OCI-LY1 (cell line): ENCODE measurements at regions not wholly inside any gene's neighbourhood (a gene's known extent, or its start where the extent isn't known, plus 50 kb on each side); places are given as distances from the start of the nearest gene placed in this dataset.

Experiments used
- H2AFZ ChIP-seq: fragments of 200-600 bp; sonication (generic), shearing (Covaris generic); 2 replicates; pipeline ENCODE4 v1.6.0; 2014; ENCODE audit warnings: antibody characterized with exemption, mild to moderate bottlenecking, low read length
- H3F3A ChIP-seq: fragments of 200-600 bp; sonication (generic), shearing (Covaris generic); 2 replicates; pipeline ENCODE4 v1.6.0; 2014; ENCODE audit warnings: mild to moderate bottlenecking, antibody characterized with exemption, low read length, moderate library complexity; ENCODE audit not compliant: insufficient read depth
- H3K27ac ChIP-seq: fragments of 200-600 bp; sonication (generic); 2 replicates; pipeline ENCODE4 v1.5.1; 2014; ENCODE audit warnings: low read length, mixed run types, mild to moderate bottlenecking, low read depth; ENCODE audit not compliant: poor library complexity, severe bottlenecking
- H3K27me3 ChIP-seq: fragments of 200-600 bp; sonication (generic); 2 replicates; pipeline ENCODE4 v1.6.0; 2014; ENCODE audit warnings: antibody characterized with exemption, mild to moderate bottlenecking, low read length, moderate library complexity; ENCODE audit not compliant: insufficient read depth
- H3K36me3 ChIP-seq: fragments of 200-600 bp; sonication (generic); 2 replicates; pipeline ENCODE4 v1.6.1; 2014; ENCODE audit warnings: mild to moderate bottlenecking, antibody characterized with exemption, low read length, moderate library complexity, mixed read lengths; ENCODE audit not compliant: insufficient read depth
- H3K4me1 ChIP-seq: fragments of 200-600 bp; sonication (generic); 2 replicates; pipeline ENCODE4 v1.5.1; 2014; ENCODE audit warnings: mild to moderate bottlenecking, low read length, moderate library complexity; ENCODE audit not compliant: insufficient read depth, severe bottlenecking
- H3K4me2 ChIP-seq: fragments of 200-600 bp; sonication (generic), shearing (Covaris generic); 2 replicates; pipeline ENCODE4 v1.6.1; 2014; ENCODE audit warnings: low read length
- H3K4me3 ChIP-seq: fragments of 200-600 bp; sonication (generic); 2 replicates; pipeline ENCODE4 v1.5.1; 2014; ENCODE audit warnings: low read length, low read depth, mild to moderate bottlenecking, mixed read lengths; ENCODE audit not compliant: poor library complexity, severe bottlenecking
- H3K79me2 ChIP-seq: fragments of 200-600 bp; shearing (Covaris generic); 2 replicates; pipeline ENCODE4 v1.6.1; 2016; ENCODE audit warnings: mixed run types, low read length, mixed read lengths; ENCODE audit not compliant: insufficient read depth
- H3K9ac ChIP-seq: fragments of 200-600 bp; sonication (generic), shearing (Covaris generic); 2 replicates; pipeline ENCODE4 v1.6.1; 2014; ENCODE audit warnings: mild to moderate bottlenecking, low read length, mixed read lengths
- H3K9me2 ChIP-seq: fragments of 200-600 bp; sonication (generic), shearing (Covaris generic); 2 replicates; pipeline ENCODE4 v1.6.1; 2014; ENCODE audit warnings: low read depth, mild to moderate bottlenecking, low read length, mixed read lengths
- H3K9me3 ChIP-seq: fragments of 200-600 bp; shearing (Covaris generic); 2 replicates; pipeline ENCODE4 v1.6.1; 2014; ENCODE audit warnings: low read length, mixed read lengths
- H4K20me1 ChIP-seq: fragments of 200-600 bp; sonication (generic), shearing (Covaris generic); 2 replicates; pipeline ENCODE4 v1.6.0; 2016; ENCODE audit warnings: mild to moderate bottlenecking, low read length; ENCODE audit not compliant: insufficient read depth
- CTCF ChIP-seq: fragments of 200-600 bp; sonication (generic), shearing (Covaris generic); IDR thresholded peaks from 2 replicates; pipeline ENCODE4 v1.5.1; 2017; ENCODE audit warnings: mild to moderate bottlenecking, antibody characterized with exemption, low read length, moderate library complexity, mixed read lengths
- EZH2 ChIP-seq: fragments of 200-600 bp; sonication (generic), shearing (Covaris generic); IDR thresholded peaks from 2 replicates; pipeline ENCODE4 v1.8.0; 2017; ENCODE audit warnings: borderline replicate concordance, mixed run types, mild to moderate bottlenecking, antibody characterized with exemption, low read length, moderate library complexity, mixed read lengths

DNA sequence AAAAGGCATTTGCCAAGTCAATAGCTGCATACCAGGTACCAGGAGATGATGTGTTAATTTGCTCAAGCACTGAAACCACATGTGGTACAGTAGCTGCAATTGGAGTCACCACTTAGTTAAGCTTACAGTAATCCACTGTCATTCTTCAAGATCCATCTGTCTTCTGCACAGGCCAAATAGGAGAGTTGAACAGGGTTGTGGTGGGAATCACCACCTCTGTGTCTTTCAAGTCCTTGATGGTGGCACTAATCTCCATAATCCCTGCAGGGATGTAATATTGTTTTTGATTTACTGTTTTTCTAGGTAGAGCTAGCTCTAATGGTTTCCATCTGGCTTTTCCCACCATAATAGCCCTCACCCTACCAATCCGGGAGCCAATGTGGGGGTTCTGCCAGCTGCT, 91.9 kb downstream of the FCRL5 start:
- Histone ChIP-seq H3F3A (no peaks in the 10 kb centered on the region), H3K79me2 (no peaks in the 10 kb centered on the region), H3K4me1 (no peaks in the 10 kb centered on the region), H3K27ac (no peak overlapping the region), H3K4me2 (no peak overlapping the region), H3K9ac (no peak overlapping the region), H3K36me3 (no peaks in the 10 kb centered on the region), H4K20me1 (no peaks in the 10 kb centered on the region), H2AFZ (no peak overlapping the region), H3K27me3 (no peaks in the 10 kb centered on the region), H3K9me2 (no peaks in the 10 kb centered on the region), H3K4me3 (no peak overlapping the region), H3K9me3 (no peaks in the 10 kb centered on the region)
- TF ChIP-seq EZH2 (no peak), CTCF (no peak)

GRCh38 chr1:157457279-157457678, 95.0 kb downstream of the FCRL5 start:
- no peaks in the 10 kb centered on the region for H4K20me1 ChIP-seq

DNA sequence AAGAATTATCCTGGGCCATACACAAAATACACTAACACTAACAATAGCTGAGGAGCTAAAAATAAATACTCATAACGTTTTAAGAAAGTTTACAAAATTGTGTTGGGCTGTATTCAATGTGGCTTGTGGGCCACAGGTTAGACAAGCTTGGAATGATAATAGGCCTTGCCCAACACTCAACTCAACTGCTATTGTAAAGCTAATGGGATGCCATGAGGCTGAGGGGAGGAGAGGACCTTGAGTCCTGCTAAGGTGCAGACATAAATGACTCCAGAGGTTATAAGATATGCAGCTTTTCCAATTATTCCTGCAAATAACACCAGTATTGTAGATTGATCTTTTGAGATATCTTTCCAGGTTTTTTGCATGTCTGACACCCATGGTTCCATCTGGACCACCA, 97.0 kb downstream of the FCRL5 start:
- Histone ChIP-seq H3K79me2 (no peaks in the 10 kb centered on the region), H3K4me1 (no peaks in the 10 kb centered on the region), H3K9me3 (no peaks in the 10 kb centered on the region), H3K27ac (no peak overlapping the region), H3K4me2 (no peak overlapping the region), H3K9me2 (no peaks in the 10 kb centered on the region), H3F3A (no peaks in the 10 kb centered on the region), H3K9ac (no peak overlapping the region), H3K27me3 (no peaks in the 10 kb centered on the region), H4K20me1 (no peaks in the 10 kb centered on the region), H2AFZ (no peak overlapping the region), H3K4me3 (no peak overlapping the region), H3K36me3 (no peaks in the 10 kb centered on the region)
- TF ChIP-seq EZH2: no peak
- no peak for TF ChIP-seq CTCF

More at GRCh38 chr1:157457279-157457678, 95.0 kb downstream of the FCRL5 start:
- Histone ChIP-seq H3K9me2 (no peaks in the 10 kb centered on the region), H2AFZ (no peak overlapping the region), H3K9me3 (no peaks in the 10 kb centered on the region), H3K27ac (no peak overlapping the region), H3K4me3 (no peak overlapping the region), H3F3A (no peaks in the 10 kb centered on the region), H3K4me2 (no peak overlapping the region), H3K4me1 (no peaks in the 10 kb centered on the region), H3K27me3 (no peaks in the 10 kb centered on the region), H3K36me3 (no peaks in the 10 kb centered on the region), H3K9ac (no peak overlapping the region), H3K79me2 (no peaks in the 10 kb centered on the region)
- no peak for TF ChIP-seq EZH2
- TF ChIP-seq CTCF: no peak
